ENCODE measurements at regions not wholly inside any gene's neighbourhood (a gene's known extent, or its start where the extent isn't known, plus 50 kb on each side); places are given as distances from the start of the nearest gene placed in this dataset.

DNA sequence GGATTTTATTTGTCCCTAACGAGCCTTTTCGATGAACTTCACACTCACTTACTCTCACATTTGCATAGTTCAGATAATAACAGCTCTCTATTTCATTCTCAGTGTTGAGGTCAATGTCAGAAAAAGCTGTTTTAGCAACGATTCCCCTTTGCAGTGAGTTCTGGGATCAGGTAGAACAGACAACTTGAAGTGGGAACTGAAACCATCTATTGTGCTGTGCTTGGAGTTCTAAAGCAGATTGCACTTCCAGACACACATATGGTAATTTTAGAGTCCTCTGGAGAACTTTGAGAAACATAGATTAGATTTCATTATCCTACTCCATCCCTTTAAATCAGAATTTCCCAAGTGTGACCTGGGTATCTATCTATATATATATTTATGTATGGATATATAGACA, 124.6 kb upstream of the BLID start:
- DNase-seq (ENCODE audit: low read depth in 4 of 4, low spot score in 1 of 4), result no peak

DNA sequence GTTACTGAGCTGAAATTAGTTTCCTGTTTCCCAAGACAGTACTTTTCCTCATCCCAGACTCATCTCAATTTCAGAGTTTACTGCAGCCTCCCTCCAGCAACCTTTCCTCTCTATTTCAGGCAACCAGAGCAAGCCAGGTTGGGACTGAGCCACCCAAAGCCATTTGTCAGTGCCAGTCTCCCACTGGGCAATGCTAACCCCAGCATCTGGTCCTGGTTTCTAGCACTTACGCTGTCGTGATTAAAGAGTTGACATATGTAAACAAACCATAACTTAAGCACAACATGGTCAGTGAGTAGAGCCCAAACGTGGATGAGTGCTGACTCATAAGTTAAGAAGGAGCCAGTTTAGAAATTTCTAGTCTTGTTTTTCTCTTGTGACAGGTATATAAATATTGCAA, 119.6 kb upstream of the BLID start:
- DNase-seq (ENCODE audit: low read depth in 4 of 4, low spot score in 1 of 4), result no peak

GRCh38 chr11:122234780-122235179, 118.8 kb upstream of the BLID start:
- no peak for DNase-seq (ENCODE audit: low read depth in 4 of 4, low spot score in 1 of 4)

DNA sequence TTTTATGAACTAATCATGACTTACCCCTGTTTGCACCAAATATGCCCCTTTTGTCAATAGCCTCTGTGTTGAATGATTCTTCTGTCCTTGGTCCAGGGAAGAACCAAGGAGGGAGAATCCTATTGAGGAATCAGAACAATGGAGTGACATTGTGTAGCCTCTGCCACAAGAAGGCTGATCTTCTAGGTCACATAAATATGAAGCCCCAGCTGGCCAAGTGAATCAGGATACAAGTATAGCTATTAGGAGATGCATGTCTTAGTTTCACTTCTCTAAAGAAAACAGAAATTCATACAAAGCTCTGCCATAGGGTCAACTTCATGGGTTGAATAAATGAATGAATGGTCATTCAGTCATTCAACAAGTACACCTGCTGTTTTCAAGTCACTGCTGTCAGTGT, 118.2 kb upstream of the BLID start:
- DNase-seq (ENCODE audit: low read depth in 4 of 4, low spot score in 1 of 4), result no peak

GRCh38 chr11:122232985-122233384, 117.0 kb upstream of the BLID start:
- DNase-seq (ENCODE audit: low read depth in 4 of 4, low spot score in 1 of 4), result no peak

DNA sequence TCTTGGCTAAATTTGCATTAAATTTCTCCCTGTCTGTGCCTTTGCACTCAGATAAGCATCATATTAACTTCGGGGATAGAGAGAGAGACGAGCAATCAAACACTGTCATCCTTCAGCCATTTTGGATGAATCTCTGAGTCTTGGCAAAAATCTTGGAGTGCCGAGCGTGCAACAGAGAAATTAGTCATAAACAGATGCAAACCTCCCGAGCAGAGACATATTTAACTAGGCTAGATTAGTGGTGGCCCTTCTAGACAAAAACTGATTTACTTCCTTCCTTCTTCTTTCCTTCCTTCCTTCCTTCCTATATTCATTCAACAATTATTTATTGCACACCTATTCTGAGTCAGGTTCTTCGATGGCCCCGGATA, 114.4 kb upstream of the BLID start:
- DNase-seq (ENCODE audit: low read depth in 4 of 4, low spot score in 1 of 4), result no peak

DNA sequence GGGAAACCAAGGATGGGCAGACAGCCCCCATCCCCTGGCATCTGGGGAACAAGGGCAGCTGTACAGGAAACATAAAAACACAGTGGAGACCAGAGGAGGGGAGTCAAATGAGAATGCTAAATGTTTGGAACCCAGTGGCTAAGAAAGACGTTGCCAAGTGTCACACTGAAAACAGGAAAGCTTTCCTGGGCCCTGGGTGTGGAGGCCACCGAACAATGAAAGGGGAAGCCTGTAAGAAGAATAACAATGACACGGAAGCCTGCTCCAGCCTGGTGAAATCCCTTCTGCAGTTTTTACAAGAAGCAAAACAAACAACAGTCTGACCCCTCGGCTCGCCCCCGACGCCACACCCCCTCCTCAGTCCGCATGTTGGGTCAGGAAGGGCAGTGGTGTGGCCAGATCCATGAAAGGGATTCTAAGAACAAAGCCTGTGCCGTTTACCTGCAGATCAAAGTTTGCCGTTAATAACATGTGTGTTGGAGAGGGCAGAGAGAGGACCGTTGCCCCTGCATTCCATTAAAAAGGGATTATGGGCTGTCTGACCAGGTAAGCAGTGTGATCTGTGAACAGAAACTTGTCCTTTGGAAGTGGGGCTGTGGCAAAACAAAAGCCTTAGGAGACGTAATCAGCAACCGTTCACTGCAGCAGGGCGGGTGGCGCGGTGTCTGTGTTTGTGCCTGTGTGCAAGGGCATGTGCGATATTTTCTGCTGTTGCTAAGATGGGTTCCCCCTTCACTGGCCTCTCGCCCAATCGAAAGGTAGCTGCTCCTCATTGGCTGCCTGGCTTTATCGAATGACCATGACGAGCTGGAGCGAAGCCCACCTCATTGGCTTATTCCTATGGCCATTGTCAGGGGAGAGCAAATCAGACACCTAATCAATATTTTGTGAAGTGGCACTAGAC, 113.7 kb upstream of the BLID start:
- DNase-seq (ENCODE audit: low read depth in 4 of 4, low spot score in 1 of 4), result no peak

GRCh38 chr11:122229078-122229477, 113.1 kb upstream of the BLID start:
- no peak for DNase-seq (ENCODE audit: low read depth in 4 of 4, low spot score in 1 of 4)

DNA sequence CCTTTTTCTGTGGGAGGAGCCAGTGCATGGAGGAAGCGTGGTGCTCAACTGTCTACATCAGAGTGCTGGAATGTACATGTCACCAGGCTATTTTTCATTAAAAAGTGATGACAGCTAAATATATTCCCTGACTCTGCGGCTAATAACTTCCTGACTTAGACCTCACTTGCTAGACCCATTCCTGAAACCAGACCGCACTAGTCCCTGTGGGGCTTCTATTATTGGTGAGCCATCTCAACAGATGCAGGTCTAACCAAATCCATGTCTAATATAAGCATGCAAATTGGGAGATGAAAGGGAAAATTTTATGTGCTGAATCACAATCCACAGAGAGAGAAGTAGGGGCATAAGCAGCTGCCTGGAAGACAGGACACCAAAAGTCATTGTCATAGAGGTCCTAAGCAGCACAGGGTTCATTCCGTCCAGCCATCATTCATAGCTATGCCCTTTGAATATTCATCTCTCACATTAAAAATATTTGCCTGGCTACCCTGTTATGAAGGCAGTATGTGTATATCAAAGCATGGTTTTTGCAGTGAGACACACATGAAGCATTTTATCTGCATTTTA, 110.9 kb upstream of the BLID start:
- DNase-seq (ENCODE audit: low read depth in 4 of 4, low spot score in 1 of 4), result no peak

- DNase-seq (ENCODE audit: low read depth in 4 of 4, low spot score in 1 of 4), result no peak
Measured at GRCh38 chr11:122224867-122225266, 108.9 kb upstream of the BLID start.

- no peak for DNase-seq (ENCODE audit: low read depth in 4 of 4, low spot score in 1 of 4)
Measured at GRCh38 chr11:122220321-122220720, 104.3 kb upstream of the BLID start.

DNA sequence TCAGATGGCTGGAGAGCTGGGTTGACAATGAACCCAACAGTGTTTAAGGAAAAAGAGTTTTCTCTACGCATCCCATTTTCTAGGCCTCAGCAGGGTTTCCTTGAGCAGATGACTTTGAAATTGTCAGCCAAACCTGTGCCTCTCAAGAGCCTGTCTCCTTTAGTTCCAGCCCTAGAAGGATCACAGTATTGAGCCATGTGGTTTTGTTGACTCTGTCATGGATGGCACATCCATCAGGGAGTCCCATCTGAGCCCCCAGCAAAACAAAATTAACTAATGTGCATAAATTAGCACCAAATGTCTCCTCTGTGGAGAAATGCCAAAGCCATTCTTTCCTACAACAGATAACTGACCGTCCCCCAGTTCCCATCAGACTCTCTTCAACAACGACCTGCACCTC, 103.8 kb upstream of the BLID start:
- DNase-seq (ENCODE audit: low read depth in 4 of 4, low spot score in 1 of 4), result no peak

GRCh38 chr11:122215244-122215992, 99.4 kb upstream of the BLID start:
- peak in 1 of 4 experiments; percentile 2 for DNase-seq (ENCODE audit: low read depth in 4 of 4, low spot score in 1 of 4)

GRCh38 chr11:122214567-122214966, 98.6 kb upstream of the BLID start:
- no peak for DNase-seq (ENCODE audit: low read depth in 4 of 4, low spot score in 1 of 4)

DNA sequence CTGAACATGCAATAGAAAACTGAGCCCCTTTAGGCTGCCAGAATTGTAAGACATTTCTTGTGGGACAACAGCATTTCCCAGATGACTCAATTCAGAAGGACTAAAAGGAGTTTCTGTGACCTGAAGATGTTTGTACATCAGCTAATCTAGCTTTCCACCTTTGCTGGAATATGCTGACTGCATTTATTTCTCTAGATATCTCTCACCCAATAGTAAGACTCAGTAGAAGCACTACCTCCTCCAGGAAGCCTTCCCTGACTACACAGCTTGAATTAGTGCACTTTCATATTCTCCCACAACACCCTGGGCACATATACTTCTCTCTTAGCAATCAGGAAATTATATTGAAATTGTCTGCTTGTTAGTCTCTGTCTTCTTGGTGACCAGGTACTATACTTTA, 98.1 kb upstream of the BLID start:
- DNase-seq (ENCODE audit: low read depth in 4 of 4, low spot score in 1 of 4), result no peak

DNA sequence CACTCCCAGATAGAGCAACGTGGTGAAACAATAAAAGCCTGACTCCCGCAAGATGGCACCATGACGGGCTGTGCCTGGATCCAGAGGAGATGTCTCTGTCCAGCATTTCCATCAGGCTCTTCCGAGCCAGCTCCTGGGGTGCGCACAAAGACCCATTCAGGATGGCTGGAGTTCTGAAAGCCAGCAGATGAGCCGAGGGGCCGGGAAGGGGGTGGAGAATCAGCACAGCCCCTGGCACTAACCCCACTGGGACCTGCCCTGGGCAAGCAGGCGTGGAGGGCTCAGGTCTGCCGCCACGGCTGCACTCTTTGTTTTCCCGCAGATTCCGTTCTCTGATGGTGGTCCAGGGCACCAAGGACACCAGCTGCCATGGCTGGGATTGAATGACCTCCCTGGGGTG, 97.2 kb upstream of the BLID start:
- no peak for DNase-seq (ENCODE audit: low read depth in 4 of 4, low spot score in 1 of 4)

DNA sequence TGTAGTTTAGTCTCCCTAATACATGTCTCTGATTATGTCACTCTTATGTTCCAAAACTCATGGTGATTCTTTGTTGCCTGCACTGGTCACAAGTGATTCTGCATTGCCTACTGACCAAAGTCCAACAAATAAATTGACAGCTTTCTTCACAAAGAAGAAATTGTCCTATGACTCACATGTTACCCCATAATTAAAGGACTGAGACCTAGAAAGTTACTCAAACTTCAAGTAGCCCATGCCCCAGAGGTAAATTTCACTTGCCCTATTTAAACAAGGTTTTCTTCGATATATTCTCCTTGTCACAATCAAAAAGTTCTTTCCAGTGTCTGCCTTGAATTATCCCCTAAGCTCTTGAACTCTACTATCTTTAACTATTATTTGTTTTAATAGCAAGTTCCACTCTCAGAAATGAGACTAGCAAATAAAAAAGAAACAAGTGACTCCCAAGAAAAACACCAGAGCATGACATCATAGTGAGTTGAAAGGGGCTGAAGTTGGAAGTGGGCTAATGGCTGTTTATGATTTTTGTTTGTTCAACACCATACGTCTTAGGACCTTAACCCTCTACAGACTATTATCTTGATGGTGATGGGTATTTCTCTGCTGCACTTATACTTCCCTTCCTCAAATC, 94.5 kb upstream of the BLID start:
- no peak for DNase-seq (ENCODE audit: low read depth in 4 of 4, low spot score in 1 of 4)

GRCh38 chr11:122209619-122210366, 93.8 kb upstream of the BLID start:
- DNase-seq (ENCODE audit: low read depth in 4 of 4, low spot score in 1 of 4), result no peak

DNA sequence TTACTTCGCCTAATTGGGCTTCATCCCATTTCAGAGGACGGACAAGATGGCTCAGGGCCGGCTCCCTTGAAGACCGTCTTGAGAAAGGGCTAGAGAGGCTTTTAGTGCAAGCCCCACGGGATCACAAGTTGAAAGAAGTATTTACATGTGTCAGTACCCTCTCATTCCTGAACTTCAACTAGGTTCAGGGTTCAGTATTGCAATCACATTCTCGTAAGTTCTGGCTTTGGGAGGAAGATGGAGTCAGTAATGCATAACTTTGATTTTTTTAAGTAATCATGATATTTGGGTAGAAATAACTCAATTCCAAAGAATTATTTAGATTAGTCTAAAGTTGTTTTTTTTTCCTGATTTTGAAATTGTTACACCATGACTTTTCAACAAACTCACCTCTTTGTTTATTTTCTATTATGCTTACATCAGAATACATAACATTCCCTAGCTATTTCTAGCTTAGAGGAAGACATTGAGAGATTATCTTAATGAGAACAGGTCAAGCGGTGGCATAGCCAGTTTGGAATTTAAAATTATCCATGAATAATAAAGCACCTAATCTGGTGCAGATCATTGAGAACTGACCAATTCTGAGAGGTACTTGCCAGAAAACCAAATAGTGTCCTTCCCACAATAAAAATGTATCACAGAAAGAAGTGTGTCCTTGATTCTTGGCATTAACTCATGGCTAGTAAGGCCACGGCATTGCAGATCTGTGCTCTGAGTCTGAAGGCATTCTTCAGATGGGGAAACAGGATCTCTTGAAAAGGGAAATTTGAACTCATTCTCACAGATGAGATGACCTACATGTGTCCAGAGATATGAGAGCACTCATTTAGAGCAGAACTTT, 92.1 kb upstream of the BLID start:
- no peak for DNase-seq (ENCODE audit: low read depth in 4 of 4, low spot score in 1 of 4)

DNA sequence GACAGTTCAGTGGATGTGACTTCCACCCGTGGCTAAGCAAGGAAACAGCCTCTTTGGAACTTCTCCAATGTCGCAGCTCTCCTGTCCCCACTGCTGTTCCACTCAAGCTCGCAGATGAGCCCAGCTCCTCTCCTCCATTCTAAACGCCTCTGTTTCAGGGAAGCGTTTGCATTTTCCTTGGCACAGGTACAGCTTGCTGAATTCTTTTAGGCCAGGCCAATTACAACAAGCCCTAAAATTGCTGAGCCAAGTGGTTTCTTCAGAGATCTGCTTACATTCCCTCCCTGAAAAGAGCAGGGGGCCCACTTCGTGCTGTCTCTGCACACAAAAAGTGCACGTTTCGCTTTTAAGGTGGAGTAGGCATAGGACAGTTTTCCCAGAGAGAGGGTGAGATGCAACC, 91.5 kb upstream of the BLID start:
- no peak for DNase-seq (ENCODE audit: low read depth in 4 of 4, low spot score in 1 of 4)

Measured in stimulated activated CD4-positive, alpha-beta T cell treated with anti-CD3 and anti-CD28 coated beads, Interleukin-1b, Interleukin-23, amount 100 ng/mL, for 24 hours (primary cell).